ENCODE measurements at regions not wholly inside any gene's neighbourhood (a gene's known extent, or its start where the extent isn't known, plus 50 kb on each side); places are given as distances from the start of the nearest gene placed in this dataset.

- no peaks in the 10 kb centered on the region for H3K9me3 Mint-ChIP-seq
- H3K4me3 Mint-ChIP-seq = no peak overlapping the region
- H3K36me3 Mint-ChIP-seq = no peaks in the 10 kb centered on the region
- H3K27ac Mint-ChIP-seq = no peak overlapping the region
- no peaks in the 10 kb centered on the region for H3K27me3 Mint-ChIP-seq (ENCODE audit: low read depth)
- no peak for DNase-seq (ENCODE audit: low spot score in 2 of 2, unreplicated experiment in 2 of 2)
- no peak for TF ChIP-seq CTCF (IDR thresholded peaks at IDR 0.05; ENCODE audit: unreplicated experiment)
- H3K4me1 Mint-ChIP-seq = peaks cover 15% of the 10 kb centered on the region
Observed at GRCh38 chr6:91273729-91274128, 686.9 kb upstream of the MAP3K7 start.

- no peaks in the 10 kb centered on the region for H3K27me3 Mint-ChIP-seq (ENCODE audit: low read depth)
- DNase-seq (ENCODE audit: low spot score in 2 of 2, unreplicated experiment in 2 of 2) = no peak
- no peak for TF ChIP-seq CTCF (IDR thresholded peaks at IDR 0.05; ENCODE audit: unreplicated experiment)
- no peaks in the 10 kb centered on the region for H3K36me3 Mint-ChIP-seq
- no peak overlapping the region for H3K4me3 Mint-ChIP-seq
- peaks cover 30% of the 10 kb centered on the region for H3K4me1 Mint-ChIP-seq
- H3K27ac Mint-ChIP-seq = no peak overlapping the region
- H3K9me3 Mint-ChIP-seq = no peaks in the 10 kb centered on the region
Observed at GRCh38 chr6:91271807-91272206, 684.9 kb upstream of the MAP3K7 start.

GRCh38 chr6:91268941-91269340 lies 682.1 kb upstream of the MAP3K7 start:
- H3K4me3 Mint-ChIP-seq = no peak overlapping the region
- no peaks in the 10 kb centered on the region for H3K9me3 Mint-ChIP-seq
- H3K27ac Mint-ChIP-seq = peak overlapping the region; percentile 8
- peaks cover 21% of the 10 kb centered on the region for H3K4me1 Mint-ChIP-seq
- no peaks in the 10 kb centered on the region for H3K27me3 Mint-ChIP-seq (ENCODE audit: low read depth)
- no peak for TF ChIP-seq CTCF (IDR thresholded peaks at IDR 0.05; ENCODE audit: unreplicated experiment)
- DNase-seq (ENCODE audit: low spot score in 2 of 2, unreplicated experiment in 2 of 2) = no peak
- H3K36me3 Mint-ChIP-seq = no peaks in the 10 kb centered on the region

GRCh38 chr6:91267246-91267645 lies 680.4 kb upstream of the MAP3K7 start:
- no peaks in the 10 kb centered on the region for H3K36me3 Mint-ChIP-seq
- H3K4me3 Mint-ChIP-seq = no peak overlapping the region
- no peaks in the 10 kb centered on the region for H3K27me3 Mint-ChIP-seq (ENCODE audit: low read depth)
- H3K27ac Mint-ChIP-seq = no peak overlapping the region
- no peak for DNase-seq (ENCODE audit: low spot score in 2 of 2, unreplicated experiment in 2 of 2)
- H3K9me3 Mint-ChIP-seq = no peaks in the 10 kb centered on the region
- no peak for TF ChIP-seq CTCF (IDR thresholded peaks at IDR 0.05; ENCODE audit: unreplicated experiment)
- peaks cover 21% of the 10 kb centered on the region for H3K4me1 Mint-ChIP-seq

- H3K4me3 Mint-ChIP-seq = no peak overlapping the region
- H3K4me1 Mint-ChIP-seq = peaks cover 21% of the 10 kb centered on the region
- H3K27me3 Mint-ChIP-seq (ENCODE audit: low read depth) = no peaks in the 10 kb centered on the region
- no peak for DNase-seq (ENCODE audit: low spot score in 2 of 2, unreplicated experiment in 2 of 2)
- no peaks in the 10 kb centered on the region for H3K9me3 Mint-ChIP-seq
- H3K36me3 Mint-ChIP-seq = no peaks in the 10 kb centered on the region
- H3K27ac Mint-ChIP-seq = no peak overlapping the region
- TF ChIP-seq CTCF (IDR thresholded peaks at IDR 0.05; ENCODE audit: unreplicated experiment) = no peak
Observed at GRCh38 chr6:91266156-91266555, 679.3 kb upstream of the MAP3K7 start.

- DNase-seq (ENCODE audit: low spot score in 2 of 2, unreplicated experiment in 2 of 2) = no peak
- Mint-ChIP-seq H3K27ac (no peak overlapping the region), H3K4me3 (no peak overlapping the region), H3K36me3 (no peaks in the 10 kb centered on the region), H3K4me1 (peaks cover 5% of the 10 kb centered on the region), H3K9me3 (peaks cover 7% of the 10 kb centered on the region), H3K27me3 (ENCODE audit: low read depth) (peaks cover 9% of the 10 kb centered on the region)
- no peak for TF ChIP-seq CTCF (IDR thresholded peaks at IDR 0.05; ENCODE audit: unreplicated experiment)
Observed at GRCh38 chr6:91243436-91243835, 656.6 kb upstream of the MAP3K7 start.
